DMS153 treated with DMSO at 0.1 percent for 48 hours (cell line): ENCODE measurements at regions not wholly inside any gene's neighbourhood (a gene's known extent, or its start where the extent isn't known, plus 50 kb on each side); places are given as distances from the start of the nearest gene placed in this dataset.

ENCODE experiments used
- DNase-seq: peaks from one replicate; lab custom pipeline; 2025; ENCODE audit not compliant: unreplicated experiment; lab: John Stamatoyannopoulos, UW

DNA sequence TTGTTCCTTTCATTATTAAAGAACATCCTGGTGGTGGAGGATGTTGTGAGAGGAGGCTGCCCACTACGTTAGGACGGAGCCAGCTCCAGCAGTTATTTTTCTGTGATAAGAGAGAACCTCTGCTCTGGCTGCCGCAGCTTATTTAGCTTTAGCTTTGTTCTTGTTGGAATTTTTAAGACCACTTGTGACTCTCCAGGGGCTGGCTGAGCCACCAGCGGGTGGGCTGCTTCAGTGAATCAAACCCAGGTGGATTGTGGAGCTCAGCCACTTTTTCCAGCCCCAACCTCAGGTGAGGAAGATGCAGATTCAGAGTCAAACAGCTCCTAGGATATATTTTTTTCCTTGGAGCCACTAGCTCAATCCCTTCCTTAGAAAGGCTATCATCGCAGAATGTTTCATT is 83.1 kb upstream of the CTTNBP2NL start:
- DNase-seq, result no peak

DNA sequence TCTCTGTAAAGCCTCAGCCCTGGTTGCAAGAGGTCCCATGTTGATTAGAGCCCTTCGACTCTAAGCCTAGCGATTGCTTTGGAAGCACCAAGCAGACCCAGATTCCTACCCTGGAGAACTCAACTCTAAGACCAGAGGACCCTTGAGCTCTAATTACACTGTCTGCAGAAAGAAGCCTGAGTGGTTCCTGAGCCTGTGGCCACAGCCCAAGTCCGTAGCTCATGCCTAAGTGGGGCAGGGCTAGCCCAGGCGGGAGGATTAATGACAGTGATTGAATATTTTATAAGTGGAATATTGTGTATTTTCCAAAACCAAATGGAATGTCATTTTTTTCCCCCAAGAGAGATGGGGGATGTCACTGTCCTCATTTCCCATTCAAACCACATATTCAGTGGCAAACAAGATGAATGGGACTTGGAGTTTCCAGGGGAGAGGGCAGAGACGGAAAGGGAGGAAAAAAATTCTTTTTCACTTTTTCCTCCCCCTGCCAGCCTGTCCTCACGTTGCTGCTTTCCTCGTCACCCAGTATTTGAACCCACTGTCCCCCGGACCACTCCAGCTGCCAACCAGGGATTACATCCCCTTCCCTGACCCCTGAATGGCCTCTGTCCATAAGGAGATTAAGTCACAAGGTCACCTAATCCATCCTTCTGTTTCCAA is 79.6 kb upstream of the CTTNBP2NL start:
- no peak for DNase-seq

GRCh38 chr1:112317140-112317539 is 78.9 kb upstream of the CTTNBP2NL start:
- no peak for DNase-seq

DNA sequence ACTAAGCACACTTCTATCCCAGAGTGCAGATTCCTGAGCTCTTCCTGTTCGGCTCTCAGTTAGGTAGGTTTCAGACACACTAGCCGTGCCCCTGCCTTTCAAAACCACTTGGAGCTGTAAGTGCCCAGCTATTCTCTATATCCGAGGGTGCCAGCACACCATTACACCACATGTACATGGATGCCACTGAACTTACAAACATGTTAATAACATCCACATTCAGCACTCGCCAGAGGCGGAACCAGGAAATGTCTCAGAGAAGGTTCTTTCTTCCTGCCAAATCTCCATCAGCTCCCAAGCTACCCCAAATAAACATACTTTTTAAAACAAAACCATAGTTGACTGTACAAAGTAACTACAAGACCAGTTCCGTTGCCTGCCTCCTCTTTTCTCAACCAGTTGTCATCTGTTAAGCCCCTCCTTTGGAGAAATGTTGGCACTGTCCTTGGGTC is 78.4 kb upstream of the CTTNBP2NL start:
- DNase-seq, result no peak

DNA sequence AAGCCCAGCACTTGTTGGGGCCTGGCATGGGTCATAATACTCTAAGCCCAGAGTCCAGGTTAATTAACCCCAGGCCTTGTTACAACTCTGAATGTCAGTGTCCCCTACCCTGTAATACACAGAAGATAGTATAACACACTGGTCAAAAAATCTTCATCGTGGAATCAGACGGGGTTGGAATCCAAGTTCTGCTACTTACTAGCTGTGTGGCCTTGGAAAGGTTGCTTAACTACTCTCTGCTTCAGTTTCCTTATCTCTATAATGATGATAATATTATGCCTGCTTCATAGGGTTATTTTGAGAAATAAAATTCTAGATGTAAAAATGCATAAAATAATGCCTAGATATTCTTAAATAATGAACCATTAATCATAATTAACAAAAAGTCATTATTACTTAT is 77.8 kb upstream of the CTTNBP2NL start:
- no peak for DNase-seq

GRCh38 chr1:112318698-112319370 is 77.2 kb upstream of the CTTNBP2NL start:
- no peak for DNase-seq

DNA sequence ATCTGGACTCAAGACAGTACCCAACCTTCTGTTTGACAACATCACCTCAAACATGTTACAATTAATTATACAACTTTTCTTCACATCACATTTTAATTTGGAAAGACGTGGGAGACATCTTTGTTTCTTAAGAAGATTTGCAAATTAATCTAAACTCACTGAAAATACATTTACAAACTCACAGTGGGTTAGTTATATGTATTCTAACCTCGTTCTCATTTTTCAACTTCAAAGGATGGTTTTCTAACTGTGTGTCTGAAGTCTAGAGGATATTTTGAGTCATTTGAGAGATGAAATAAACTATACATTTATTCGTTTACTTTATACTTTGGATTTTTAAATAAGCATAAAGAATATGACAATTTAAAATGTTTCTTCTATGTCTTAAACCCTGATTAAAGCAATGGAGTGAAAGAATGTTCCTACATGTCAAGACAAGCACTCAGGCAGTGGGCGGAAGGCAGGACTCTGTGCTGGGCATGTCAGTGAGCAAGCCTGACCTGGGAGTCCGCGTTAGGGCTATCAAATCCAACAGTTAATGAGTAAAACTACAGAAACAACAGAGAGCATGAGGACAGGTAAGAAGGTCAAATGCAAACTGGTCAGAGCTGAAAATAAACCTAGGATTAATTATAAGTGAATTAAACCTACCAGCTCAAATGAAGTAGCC is 76.5 kb upstream of the CTTNBP2NL start:
- DNase-seq, result no peak

GRCh38 chr1:112320058-112320457 is 76.0 kb upstream of the CTTNBP2NL start:
- no peak for DNase-seq

GRCh38 chr1:112322018-112322417 is 74.0 kb upstream of the CTTNBP2NL start:
- no peak for DNase-seq

DNA sequence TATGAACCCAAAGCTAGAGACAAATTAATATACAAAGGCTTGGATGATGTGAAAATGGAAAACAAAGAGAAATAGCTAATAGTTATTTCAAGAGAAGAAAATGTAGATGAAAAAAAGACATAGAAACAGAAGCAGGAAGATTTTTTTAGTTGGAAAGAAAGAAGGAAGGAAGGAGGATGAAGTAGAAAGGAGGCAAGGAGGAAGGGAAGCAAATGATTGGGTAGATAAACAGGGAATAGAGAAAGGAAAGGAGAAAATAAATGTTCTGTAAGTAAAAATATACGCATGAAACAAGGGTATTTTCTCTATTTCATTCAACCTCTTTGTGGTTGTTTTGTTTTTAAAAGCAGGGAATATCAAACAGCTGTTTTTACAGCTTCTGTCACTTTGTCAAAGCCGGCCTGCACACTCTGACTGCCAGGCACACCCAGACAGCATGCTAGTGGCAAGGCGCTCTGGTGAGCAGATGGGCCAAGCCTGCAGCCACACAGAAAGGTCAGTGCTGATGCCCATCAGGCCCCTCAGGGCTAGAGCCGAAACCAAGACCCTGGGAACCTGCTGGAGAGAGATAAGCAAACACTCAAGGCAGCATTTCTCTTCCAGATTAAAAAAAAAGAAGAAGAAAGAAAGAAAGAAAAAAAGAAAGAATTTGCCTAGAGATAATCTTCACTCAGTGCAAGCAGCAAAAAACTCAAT is 72.9 kb upstream of the CTTNBP2NL start:
- no peak for DNase-seq

DNA sequence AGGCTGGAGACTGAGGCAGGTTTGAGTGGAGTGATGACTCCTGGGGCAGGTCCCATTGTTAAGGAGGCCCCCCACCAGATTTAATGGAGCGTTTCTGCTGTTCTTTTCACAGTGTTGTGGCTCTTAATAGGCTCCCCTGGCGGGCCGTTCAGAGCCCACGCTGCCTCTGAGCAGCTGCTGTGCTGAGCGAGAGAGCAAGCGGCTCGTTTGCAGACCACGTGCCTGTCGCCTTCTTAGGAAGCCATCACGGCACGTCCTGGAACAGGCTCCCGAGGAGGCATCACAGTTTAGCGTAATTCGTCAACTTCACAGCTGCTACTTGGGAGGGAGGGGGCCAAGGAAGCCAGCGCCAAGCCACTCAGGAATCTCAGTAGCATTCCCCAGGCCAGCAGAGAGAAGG is 70.5 kb upstream of the CTTNBP2NL start:
- no peak for DNase-seq

GRCh38 chr1:112328600-112328999 is 67.4 kb upstream of the CTTNBP2NL start:
- DNase-seq, result no peak

- no peak for DNase-seq
Observed at GRCh38 chr1:112332176-112333150, 63.6 kb upstream of the CTTNBP2NL start.

DNA sequence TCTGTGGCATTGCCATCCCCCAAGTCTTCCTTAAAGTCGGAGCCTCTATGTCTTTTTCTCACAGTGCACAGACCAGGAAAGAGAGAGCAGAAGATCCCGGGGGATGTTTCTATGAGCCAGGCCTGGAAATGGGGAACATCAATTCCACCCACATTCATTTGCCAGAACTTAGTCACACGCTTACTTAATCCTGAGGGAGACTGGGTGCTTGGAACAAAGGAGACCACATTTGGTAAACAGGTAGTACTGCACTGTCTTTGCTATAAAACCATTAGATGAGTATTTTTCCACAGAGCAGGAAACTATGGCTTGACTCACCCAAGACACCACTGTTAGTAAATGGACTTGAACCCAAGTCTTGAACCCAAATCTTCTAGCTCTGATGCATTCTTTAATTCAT is 60.7 kb upstream of the CTTNBP2NL start:
- DNase-seq, result no peak

DNA sequence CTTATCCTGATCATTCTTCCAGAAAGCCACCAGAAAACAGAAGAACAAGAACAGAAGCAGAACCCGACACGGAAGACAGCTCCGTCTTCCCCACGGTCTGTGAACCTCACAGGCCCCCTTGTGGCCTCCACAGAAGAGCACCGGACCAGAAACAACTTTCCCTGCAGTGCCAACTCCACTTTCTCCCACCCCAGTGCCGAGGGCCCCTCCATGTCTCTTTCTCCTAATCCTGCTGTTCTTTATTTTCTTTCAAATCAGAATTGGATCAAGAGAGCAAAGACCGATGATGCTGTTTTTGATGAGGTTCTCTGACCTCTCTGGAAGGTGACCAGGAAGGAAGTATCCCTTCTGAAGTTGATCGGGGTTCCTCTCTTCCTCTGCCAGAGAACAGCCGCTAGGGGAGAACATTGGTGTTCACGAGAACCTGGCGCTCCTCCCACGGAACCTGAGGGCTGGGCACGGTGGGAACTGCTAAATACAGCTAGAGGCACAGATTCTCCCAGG is 58.9 kb upstream of the CTTNBP2NL start:
- peak; percentile 15 for DNase-seq

GRCh38 chr1:112341986-112342385 is 54.0 kb upstream of the CTTNBP2NL start:
- no peak for DNase-seq

GRCh38 chr1:112342558-112342957 is 53.5 kb upstream of the CTTNBP2NL start:
- no peak for DNase-seq

DNA sequence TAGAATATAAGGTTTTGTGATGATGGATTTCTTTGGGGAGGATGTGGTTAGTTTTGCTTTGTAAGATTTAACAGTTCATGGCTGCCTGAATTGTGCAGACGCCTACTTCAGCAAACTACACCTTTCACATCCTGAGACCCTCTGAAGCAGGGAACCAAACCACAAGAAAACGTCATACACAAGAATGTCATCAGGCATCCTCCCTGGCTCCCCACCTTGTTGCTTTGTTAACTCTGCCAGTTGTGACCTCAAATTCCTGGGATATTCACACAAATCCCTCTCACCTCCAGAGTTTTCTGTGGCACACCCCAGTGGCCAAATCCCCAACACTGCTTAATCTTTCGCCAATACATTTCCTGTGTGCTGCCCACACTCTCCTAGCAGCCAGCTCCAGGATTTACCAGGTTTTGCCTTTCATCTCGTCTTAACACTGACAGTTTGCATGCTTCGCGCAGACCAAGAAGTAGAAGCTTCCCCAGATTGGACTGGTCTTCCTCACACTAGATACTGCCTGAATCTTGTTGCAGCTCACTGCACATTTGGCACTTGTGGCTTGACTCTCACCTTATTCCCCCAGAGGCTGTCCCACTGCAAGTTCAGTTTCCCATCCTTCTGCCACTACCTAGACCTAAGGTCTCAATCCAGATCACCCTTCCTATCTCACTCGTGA is 51.1 kb upstream of the CTTNBP2NL start:
- DNase-seq, result no peak
